ENCODE measurements at regions not wholly inside any gene's neighbourhood (a gene's known extent, or its start where the extent isn't known, plus 50 kb on each side); places are given as distances from the start of the nearest gene placed in this dataset.

DNA sequence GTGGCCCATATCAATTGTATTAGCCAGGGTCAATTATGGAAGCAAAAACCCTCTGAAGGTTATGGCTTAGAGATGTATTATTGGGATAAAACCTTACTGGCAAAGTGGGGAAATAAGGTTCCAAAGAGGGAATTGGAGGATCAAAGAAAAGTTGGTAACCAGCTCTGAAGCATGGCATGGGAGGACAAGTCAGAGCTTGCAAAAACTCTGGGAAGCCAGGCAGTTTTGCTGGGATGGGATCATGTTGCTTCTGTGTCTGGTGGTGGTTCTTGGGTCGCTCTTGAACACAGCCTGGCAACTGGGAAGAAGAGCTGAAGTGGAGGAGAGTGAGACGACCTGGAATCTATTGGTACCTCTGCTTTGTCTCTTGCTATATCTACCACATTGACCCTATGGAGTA, 162.6 kb downstream of the PMAIP1 start:
- TF ChIP-seq EZH2phosphoT487 (IDR thresholded peaks at IDR 0.05; ENCODE audit: borderline replicate concordance, low read depth) (no peak), TCF12 (IDR thresholded peaks at IDR 0.05) (no peak), NFIC (IDR thresholded peaks at IDR 0.05; ENCODE audit: borderline replicate concordance) (no peak), FOXJ3 (CRISPR knock-in tag; IDR thresholded peaks at IDR 0.05) (no peak), ELF1 (IDR thresholded peaks at IDR 0.05) (no peak), MXI1 (IDR thresholded peaks at IDR 0.05; ENCODE audit: low read depth, low read length) (no peak), POLR2AphosphoS5 (IDR thresholded peaks at IDR 0.05; ENCODE audit: low read depth, low read length) (no peak)
- TF ChIP-seq, protein P1, sequence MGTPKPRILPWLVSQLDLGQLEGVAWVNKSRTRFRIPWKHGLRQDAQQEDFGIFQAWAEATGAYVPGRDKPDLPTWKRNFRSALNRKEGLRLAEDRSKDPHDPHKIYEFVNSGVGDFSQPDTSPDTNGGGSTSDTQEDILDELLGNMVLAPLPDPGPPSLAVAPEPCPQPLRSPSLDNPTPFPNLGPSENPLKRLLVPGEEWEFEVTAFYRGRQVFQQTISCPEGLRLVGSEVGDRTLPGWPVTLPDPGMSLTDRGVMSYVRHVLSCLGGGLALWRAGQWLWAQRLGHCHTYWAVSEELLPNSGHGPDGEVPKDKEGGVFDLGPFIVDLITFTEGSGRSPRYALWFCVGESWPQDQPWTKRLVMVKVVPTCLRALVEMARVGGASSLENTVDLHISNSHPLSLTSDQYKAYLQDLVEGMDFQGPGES (IDR thresholded peaks at IDR 0.05; ENCODE audit: low read depth, low read length): no peak
- TF ChIP-seq, protein P2, sequence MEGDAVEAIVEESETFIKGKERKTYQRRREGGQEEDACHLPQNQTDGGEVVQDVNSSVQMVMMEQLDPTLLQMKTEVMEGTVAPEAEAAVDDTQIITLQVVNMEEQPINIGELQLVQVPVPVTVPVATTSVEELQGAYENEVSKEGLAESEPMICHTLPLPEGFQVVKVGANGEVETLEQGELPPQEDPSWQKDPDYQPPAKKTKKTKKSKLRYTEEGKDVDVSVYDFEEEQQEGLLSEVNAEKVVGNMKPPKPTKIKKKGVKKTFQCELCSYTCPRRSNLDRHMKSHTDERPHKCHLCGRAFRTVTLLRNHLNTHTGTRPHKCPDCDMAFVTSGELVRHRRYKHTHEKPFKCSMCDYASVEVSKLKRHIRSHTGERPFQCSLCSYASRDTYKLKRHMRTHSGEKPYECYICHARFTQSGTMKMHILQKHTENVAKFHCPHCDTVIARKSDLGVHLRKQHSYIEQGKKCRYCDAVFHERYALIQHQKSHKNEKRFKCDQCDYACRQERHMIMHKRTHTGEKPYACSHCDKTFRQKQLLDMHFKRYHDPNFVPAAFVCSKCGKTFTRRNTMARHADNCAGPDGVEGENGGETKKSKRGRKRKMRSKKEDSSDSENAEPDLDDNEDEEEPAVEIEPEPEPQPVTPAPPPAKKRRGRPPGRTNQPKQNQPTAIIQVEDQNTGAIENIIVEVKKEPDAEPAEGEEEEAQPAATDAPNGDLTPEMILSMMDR (IDR thresholded peaks at IDR 0.05): no peak
- POLR2A ChIA-PET: no interaction called here
- CTCF ChIA-PET: interaction anchor here (0.7 kb wide), 1 partner anchor 487 kb away, joined by 3 read pairs; no protein-coding TSS in a partner anchor

DNA sequence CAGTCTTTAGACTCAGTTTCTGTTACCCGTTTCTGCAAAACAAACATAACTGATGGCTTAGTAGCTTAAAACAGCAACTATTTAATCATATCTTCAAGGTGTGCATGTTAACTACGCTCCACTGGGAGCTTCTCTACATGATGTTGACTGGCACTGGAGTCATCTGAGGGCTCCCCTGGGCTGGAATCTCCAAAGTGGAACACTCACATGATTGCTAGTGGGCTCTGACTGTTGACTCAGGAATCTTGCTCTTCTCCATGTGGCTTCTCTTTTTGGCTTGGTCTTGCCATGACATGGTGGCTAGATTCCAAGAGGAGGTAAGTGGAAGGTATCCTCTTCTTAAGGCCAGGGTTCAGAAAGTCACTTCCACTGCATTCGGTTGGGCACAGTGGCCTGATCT, 160.8 kb downstream of the PMAIP1 start:
- CTCF ChIA-PET: interaction anchor here (0.7 kb wide), 1 partner anchor 11 kb away, joined by 3 read pairs; no protein-coding TSS in a partner anchor
- Histone ChIP-seq H3K4me2 (no peak overlapping the region), H3K27ac (ENCODE audit: low read depth in 2 of 2, low read length in 1 of 2) (no peak overlapping the region), H3K9ac (no peak overlapping the region), H3K27me3 (ENCODE audit: insufficient read depth) (no peaks in the 10 kb centered on the region), H4K20me1 (ENCODE audit: insufficient read depth) (no peaks in the 10 kb centered on the region), H3F3A (replicated peaks; ENCODE audit: insufficient read depth) (no peaks in the 10 kb centered on the region), H2AFZ (ENCODE audit: low read depth) (no peak overlapping the region), H3K4me1 (ENCODE audit: control insufficient read depth in 1 of 2, insufficient read depth in 2 of 2, low read depth in 1 of 2, low read length in 1 of 2) (no peaks in the 10 kb centered on the region), H3K9me2 (no peaks in the 10 kb centered on the region), H3K4me3 (ENCODE audit: low read depth in 2 of 2, low read length in 1 of 2) (no peak overlapping the region), H3K9me3 (no peaks in the 10 kb centered on the region), H3K79me2 (ENCODE audit: insufficient read depth) (no peaks in the 10 kb centered on the region), H3K36me3 (replicated peaks in 1 of 2; ENCODE audit: control insufficient read depth in 1 of 2, insufficient read depth in 2 of 2, low read length in 1 of 2) (no peaks in the 10 kb centered on the region)
- TF ChIP-seq EZH2phosphoT487 (IDR thresholded peaks at IDR 0.05; ENCODE audit: borderline replicate concordance, low read depth): no peak
- no peak for TF ChIP-seq EP300 (IDR thresholded peaks at IDR 0.05; ENCODE audit: borderline replicate concordance in 1 of 2, low read depth in 1 of 2, low read length in 1 of 2)
- TF ChIP-seq, protein P2 (IDR thresholded peaks at IDR 0.05): no peak
- no peak for TF ChIP-seq CHD2 (IDR thresholded peaks at IDR 0.05; ENCODE audit: low read length, partially characterized antibody)
- no peak for TF ChIP-seq GATA2 (CRISPR knock-in tag; IDR thresholded peaks at IDR 0.05)
- POLR2A ChIA-PET: no interaction called here
- no peak for DNase-seq
- 91% methylated on average over 3 of the region's 3 CpGs for WGBS (ENCODE audit: low lambda C conversion rate)

More for the DNA sequence above, 162.6 kb downstream of the PMAIP1 start:
- H3K27me3 ChIP-seq (ENCODE audit: insufficient read depth): no peaks in the 10 kb centered on the region
- no peak for DNase-seq
- no peaks in the 10 kb centered on the region for H3K4me1 ChIP-seq (ENCODE audit: control insufficient read depth in 1 of 2, insufficient read depth in 2 of 2, low read depth in 1 of 2, low read length in 1 of 2)
- H4K20me1 ChIP-seq (ENCODE audit: insufficient read depth): no peaks in the 10 kb centered on the region
- H3K27ac ChIP-seq (ENCODE audit: low read depth in 2 of 2, low read length in 1 of 2): no peak overlapping the region
- H3K4me2 ChIP-seq: no peak overlapping the region
- H3K36me3 ChIP-seq (replicated peaks in 1 of 2; ENCODE audit: control insufficient read depth in 1 of 2, insufficient read depth in 2 of 2, low read length in 1 of 2): no peaks in the 10 kb centered on the region
- H3K9ac ChIP-seq: no peak overlapping the region
- no peaks in the 10 kb centered on the region for H3K79me2 ChIP-seq (ENCODE audit: insufficient read depth)
- no peak overlapping the region for H2AFZ ChIP-seq (ENCODE audit: low read depth)
- no peaks in the 10 kb centered on the region for H3K9me3 ChIP-seq
- no peaks in the 10 kb centered on the region for H3F3A ChIP-seq (replicated peaks; ENCODE audit: insufficient read depth)
- H3K9me2 ChIP-seq: no peaks in the 10 kb centered on the region
- no peak overlapping the region for H3K4me3 ChIP-seq (ENCODE audit: low read depth in 2 of 2, low read length in 1 of 2)
- 62% methylated on average over 2 of the region's 2 CpGs for WGBS (ENCODE audit: low lambda C conversion rate)
